22Rv1 (cell line): ENCODE measurements at regions not wholly inside any gene's neighbourhood (a gene's known extent, or its start where the extent isn't known, plus 50 kb on each side); places are given as distances from the start of the nearest gene placed in this dataset.
A peak's percentile ranks its signal among the peaks of the same experiment; 100 is the strongest.

Source experiments
- H3K27ac ChIP-seq: fragments of 450-650 bp; 2 replicates; pipeline ENCODE4 v1.5.1; 2017
- CTCF ChIP-seq: fragments of 450-650 bp; IDR thresholded peaks from 2 replicates; pipeline ENCODE4 v1.5.1; 2017; ENCODE audit warnings: mild to moderate bottlenecking
- ZFX ChIP-seq: fragments of 450-650 bp; IDR thresholded peaks from 2 replicates; pipeline ENCODE4 v1.6.1; 2017; ENCODE audit warnings: antibody characterized with exemption, borderline replicate concordance

GRCh38 chr5:86101966-86102365, 515.8 kb upstream of the COX7C start:
- TF ChIP-seq CTCF (no peak), ZFX (no peak)
- no peak overlapping the region for H3K27ac ChIP-seq

GRCh38 chr5:86108825-86109224, 508.9 kb upstream of the COX7C start:
- TF ChIP-seq ZFX = no peak
- TF ChIP-seq CTCF = no peak
- H3K27ac ChIP-seq = no peak overlapping the region

GRCh38 chr5:86112249-86112648, 505.5 kb upstream of the COX7C start:
- TF ChIP-seq ZFX = no peak
- no peak for TF ChIP-seq CTCF
- no peak overlapping the region for H3K27ac ChIP-seq

GRCh38 chr5:86115164-86115563, 502.6 kb upstream of the COX7C start:
- no peak for TF ChIP-seq ZFX
- TF ChIP-seq CTCF = no peak
- H3K27ac ChIP-seq = no peak overlapping the region

- TF ChIP-seq CTCF = peak; percentile 57
- TF ChIP-seq ZFX = no peak
- no peak overlapping the region for H3K27ac ChIP-seq
Observed at GRCh38 chr5:86118542-86118941, 499.2 kb upstream of the COX7C start.

- H3K27ac ChIP-seq = no peak overlapping the region
- TF ChIP-seq ZFX = no peak
- no peak for TF ChIP-seq CTCF
Observed at GRCh38 chr5:86124333-86124732, 493.4 kb upstream of the COX7C start.

- no peak overlapping the region for H3K27ac ChIP-seq
- no peak for TF ChIP-seq CTCF
- TF ChIP-seq ZFX = no peak
Observed at GRCh38 chr5:86125731-86126601, 491.8 kb upstream of the COX7C start.
